ENCODE measurements at regions not wholly inside any gene's neighbourhood (a gene's known extent, or its start where the extent isn't known, plus 50 kb on each side); places are given as distances from the start of the nearest gene placed in this dataset.

- in situ Hi-C loops (cut with MboI; ENCODE audit: low pct_unique_long_range_greater_than_20kb, low sequenced_read_pairs), result no loop called here
- no peak for DNase-seq
These were observed 63.6 kb downstream of the PCDH7 start for GRCh38 chr4:30783751-30784150.

GRCh38 chr4:30789219-30789671 is 69.1 kb downstream of the PCDH7 start:
- in situ Hi-C loops (cut with MboI; ENCODE audit: low pct_unique_long_range_greater_than_20kb, low sequenced_read_pairs), result no loop called here
- no peak for DNase-seq

- in situ Hi-C loops (cut with MboI; ENCODE audit: low pct_unique_long_range_greater_than_20kb, low sequenced_read_pairs), result no loop called here
These were observed 70.0 kb downstream of the PCDH7 start for GRCh38 chr4:30790123-30790522.

GRCh38 chr4:30790998-30791397 is 70.8 kb downstream of the PCDH7 start:
- in situ Hi-C loops (cut with MboI; ENCODE audit: low pct_unique_long_range_greater_than_20kb, low sequenced_read_pairs), result no loop called here
- no peak for DNase-seq

More at GRCh38 chr4:30790123-30790522, 70.0 kb downstream of the PCDH7 start:
- DNase-seq, result no peak

GRCh38 chr4:30792601-30793000 is 72.4 kb downstream of the PCDH7 start:
- in situ Hi-C loops (cut with MboI; ENCODE audit: low pct_unique_long_range_greater_than_20kb, low sequenced_read_pairs), result no loop called here

GRCh38 chr4:30801876-30802275 is 81.7 kb downstream of the PCDH7 start:
- in situ Hi-C loops (cut with MboI; ENCODE audit: low pct_unique_long_range_greater_than_20kb, low sequenced_read_pairs), result no loop called here
- DNase-seq, result no peak

More at GRCh38 chr4:30792601-30793000, 72.4 kb downstream of the PCDH7 start:
- no peak for DNase-seq

- DNase-seq, result no peak
- in situ Hi-C loops (cut with MboI; ENCODE audit: low pct_unique_long_range_greater_than_20kb, low sequenced_read_pairs), result no loop called here
These were observed 82.6 kb downstream of the PCDH7 start for GRCh38 chr4:30802622-30803323.

GRCh38 chr4:30808276-30808675 is 88.1 kb downstream of the PCDH7 start:
- no peak for DNase-seq
- in situ Hi-C loops (cut with MboI; ENCODE audit: low pct_unique_long_range_greater_than_20kb, low sequenced_read_pairs), result no loop called here

GRCh38 chr4:30811296-30811695 is 91.1 kb downstream of the PCDH7 start:
- no peak for DNase-seq
- in situ Hi-C loops (cut with MboI; ENCODE audit: low pct_unique_long_range_greater_than_20kb, low sequenced_read_pairs), result no loop called here

GRCh38 chr4:30815685-30816084 is 95.5 kb downstream of the PCDH7 start:
- in situ Hi-C loops (cut with MboI; ENCODE audit: low pct_unique_long_range_greater_than_20kb, low sequenced_read_pairs), result no loop called here
- DNase-seq, result no peak

- DNase-seq, result no peak
- in situ Hi-C loops (cut with MboI; ENCODE audit: low pct_unique_long_range_greater_than_20kb, low sequenced_read_pairs), result no loop called here
These were observed 97.3 kb downstream of the PCDH7 start for GRCh38 chr4:30817447-30817846.

GRCh38 chr4:30818541-30818940 is 98.4 kb downstream of the PCDH7 start:
- in situ Hi-C loops (cut with MboI; ENCODE audit: low pct_unique_long_range_greater_than_20kb, low sequenced_read_pairs), result no loop called here
- no peak for DNase-seq

- in situ Hi-C loops (cut with MboI; ENCODE audit: low pct_unique_long_range_greater_than_20kb, low sequenced_read_pairs), result no loop called here
- DNase-seq, result no peak
These were observed 101.1 kb downstream of the PCDH7 start for GRCh38 chr4:30821275-30821674.

- DNase-seq, result no peak
- in situ Hi-C loops (cut with MboI; ENCODE audit: low pct_unique_long_range_greater_than_20kb, low sequenced_read_pairs), result no loop called here
These were observed 101.9 kb downstream of the PCDH7 start for GRCh38 chr4:30821859-30822612.

GRCh38 chr4:30822911-30823551 is 102.9 kb downstream of the PCDH7 start:
- no peak for DNase-seq
- in situ Hi-C loops (cut with MboI; ENCODE audit: low pct_unique_long_range_greater_than_20kb, low sequenced_read_pairs), result no loop called here

GRCh38 chr4:30825008-30825770 is 105.0 kb downstream of the PCDH7 start:
- in situ Hi-C loops (cut with MboI; ENCODE audit: low pct_unique_long_range_greater_than_20kb, low sequenced_read_pairs), result no loop called here
- no peak for DNase-seq

GRCh38 chr4:30828264-30828926 is 108.2 kb downstream of the PCDH7 start:
- in situ Hi-C loops (cut with MboI; ENCODE audit: low pct_unique_long_range_greater_than_20kb, low sequenced_read_pairs), result no loop called here
- no peak for DNase-seq

GRCh38 chr4:30832639-30833038 is 112.5 kb downstream of the PCDH7 start:
- no peak for DNase-seq
- in situ Hi-C loops (cut with MboI; ENCODE audit: low pct_unique_long_range_greater_than_20kb, low sequenced_read_pairs), result no loop called here

- in situ Hi-C loops (cut with MboI; ENCODE audit: low pct_unique_long_range_greater_than_20kb, low sequenced_read_pairs), result no loop called here
- no peak for DNase-seq
These were observed 113.0 kb downstream of the PCDH7 start for GRCh38 chr4:30833206-30833605.
